H1 (cell line): ENCODE measurements at regions not wholly inside any gene's neighbourhood (a gene's known extent, or its start where the extent isn't known, plus 50 kb on each side); places are given as distances from the start of the nearest gene placed in this dataset.
"Not testable (repeated sequence)": the region's sequence is repeated elsewhere in the genome, so short reads cannot be mapped to it uniquely, and the experiment has no call there.

Experiments used
- CTCF ChIA-PET: fragments of 300-600 bp; sonication (Branson Sonifier 250); formaldehyde crosslinking; loops from one replicate; lab custom pipeline; 2021; ENCODE audit not compliant: partially characterized antibody; lab: Charles Lee
- POLR2A ChIA-PET: fragments of 300-600 bp; sonication (Branson Sonifier 250); formaldehyde crosslinking; loops from one replicate; lab custom pipeline; 2021; ENCODE audit warnings: inconsistent platforms; ENCODE audit not compliant: partially characterized antibody; lab: Charles Lee
- DNase-seq, 2 experiments: peaks; one replicate each; pipeline versions ENCODE4 v3.0.0 to v3.0.0-alpha.2; 2010 to 2022; ENCODE audit warnings: low spot score in 2 of 2, low read depth in 1 of 2, mixed read lengths in 1 of 2
- FAIRE-seq: peaks from 2 replicates; lab custom pipeline; 2011; peaks lifted over from hg19 to GRCh38; lab: Jason Lieb, UNC
- H2AFZ ChIP-seq: 2 replicates; pipeline ENCODE4 v1.8.1; 2012; ENCODE audit warnings: low read length, inconsistent platforms
- H2AK5ac ChIP-seq: 2 replicates; pipeline ENCODE4 v1.6.1; 2013; ENCODE audit warnings: low read depth, low read length
- H2BK120ac ChIP-seq: replicated peaks from 2 replicates; pipeline ENCODE3; 2013; ENCODE audit warnings: low read depth, low read length, inconsistent platforms
- H2BK12ac ChIP-seq: 2 replicates; pipeline ENCODE4 v1.6.1; 2013; ENCODE audit warnings: low read depth, low read length
- H2BK15ac ChIP-seq: 2 replicates; pipeline ENCODE4 v1.6.1; 2013; ENCODE audit warnings: low read length
- H2BK20ac ChIP-seq: 2 replicates; pipeline ENCODE4 v1.6.1; 2013; ENCODE audit warnings: low read length
- H2BK5ac ChIP-seq: 2 replicates; pipeline ENCODE4 v1.6.1; 2013; ENCODE audit warnings: low read depth, low read length
- H3K14ac ChIP-seq: 2 replicates; pipeline ENCODE4 v1.6.1; 2013; ENCODE audit warnings: inconsistent platforms; ENCODE audit not compliant: insufficient read length
- H3K18ac ChIP-seq: 2 replicates; pipeline ENCODE4 v1.6.1; 2013; ENCODE audit warnings: low read length; ENCODE audit errors: extremely low read depth
- H3K23ac ChIP-seq: 2 replicates; pipeline ENCODE4 v1.6.1; 2013; ENCODE audit warnings: inconsistent platforms; ENCODE audit not compliant: insufficient read length
- H3K23me2 ChIP-seq: 2 replicates; pipeline ENCODE4 v1.6.1; 2013; ENCODE audit warnings: low read depth, low read length
- H3K27ac ChIP-seq: 2 replicates; pipeline ENCODE4 v1.6.1; 2011; ENCODE audit warnings: low read depth, low read length, inconsistent platforms
- H3K27me3 ChIP-seq, 4 experiments: replicated peaks in 1 of 4; 1 replicate in 1 of 4; 2 replicates in 3 of 4; pipeline versions ENCODE4 v1.6.1 to v1.8.1; 2011 to 2013; ENCODE audit warnings: low read length in 3 of 4, mild to moderate bottlenecking in 3 of 4, inconsistent platforms in 2 of 4, mixed read lengths in 2 of 4, moderate library complexity in 1 of 4; ENCODE audit not compliant: control insufficient read depth in 3 of 4, insufficient read depth in 3 of 4; ENCODE audit errors: extremely low read depth in 1 of 4
- H3K36me3 ChIP-seq, 4 experiments: 2 replicates each; pipeline versions ENCODE4 v1.6.1 to v1.8.1; 2011 to 2013; ENCODE audit warnings: mild to moderate bottlenecking in 4 of 4, low read length in 3 of 4, moderate library complexity in 2 of 4, control low read depth in 1 of 4, inconsistent platforms in 1 of 4; ENCODE audit not compliant: insufficient read depth in 4 of 4, control insufficient read depth in 2 of 4
- H3K4ac ChIP-seq: replicated peaks from 2 replicates; pipeline ENCODE3; 2013; ENCODE audit warnings: low read length, low read depth, mixed read lengths, inconsistent platforms; ENCODE audit not compliant: insufficient read length
- H3K4me1 ChIP-seq, 4 experiments: replicated peaks in 1 of 4; 1 replicate in 1 of 4; 2 replicates in 3 of 4; pipeline versions ENCODE4 v1.6.1 to v1.8.1; 2011 to 2013; ENCODE audit warnings: low read length in 3 of 4, inconsistent platforms in 2 of 4, mixed read lengths in 1 of 4; ENCODE audit not compliant: insufficient read depth in 4 of 4, control insufficient read depth in 3 of 4
- H3K4me2 ChIP-seq, 2 experiments: 2 replicates each; pipeline versions ENCODE4 v1.6.1 to v1.8.1; 2011 to 2013; ENCODE audit warnings: low read depth in 2 of 2, low read length in 2 of 2, control low read depth in 1 of 2, inconsistent platforms in 1 of 2, mild to moderate bottlenecking in 1 of 2; ENCODE audit not compliant: insufficient read depth in 1 of 2
- H3K4me3 ChIP-seq, 4 experiments: fragments of 200-600, 300-600 bp in 1 of 4; sonication (generic), shearing (Covaris generic), sonication (Bioruptor Twin) in 1 of 4; 2 replicates each; pipeline versions ENCODE4 v1.5.1 to v1.8.1; 2011 to 2016; ENCODE audit warnings: low read length in 4 of 4, low read depth in 3 of 4, control low read depth in 2 of 4, inconsistent platforms in 2 of 4, mild to moderate bottlenecking in 2 of 4, mixed read lengths in 1 of 4, moderate library complexity in 1 of 4; ENCODE audit not compliant: insufficient read depth in 2 of 4; ENCODE audit errors: extremely low read depth in 1 of 4
- H3K56ac ChIP-seq: replicated peaks from 2 replicates; pipeline ENCODE3; 2013; ENCODE audit warnings: low read depth, mild to moderate bottlenecking, mixed read lengths, low read length, inconsistent platforms; ENCODE audit not compliant: insufficient read length
- H3K79me1 ChIP-seq: 2 replicates; pipeline ENCODE4 v1.6.1; 2013; ENCODE audit warnings: low read depth, low read length, control low read depth
- H3K79me2 ChIP-seq, 2 experiments: 2 replicates each; pipeline versions ENCODE4 v1.6.1 to v1.8.1; 2012 to 2013; ENCODE audit warnings: low read length in 2 of 2, mild to moderate bottlenecking in 2 of 2, inconsistent platforms in 1 of 2; ENCODE audit not compliant: insufficient read depth in 2 of 2, control insufficient read depth in 1 of 2
- H3K9ac ChIP-seq, 4 experiments: replicated peaks in 1 of 4; 1 replicate in 1 of 4; 2 replicates in 3 of 4; pipeline versions ENCODE4 v1.6.1 to v1.8.1; 2011 to 2013; ENCODE audit warnings: low read depth in 3 of 4, low read length in 3 of 4, control low read depth in 2 of 4, mild to moderate bottlenecking in 2 of 4, moderate library complexity in 2 of 4, inconsistent platforms in 1 of 4; ENCODE audit errors: extremely low read depth in 1 of 4
- H3K9me3 ChIP-seq, 2 experiments: 2 replicates each; pipeline versions ENCODE4 v1.6.1 to v1.8.1; 2012 to 2013; ENCODE audit warnings: mild to moderate bottlenecking in 2 of 2, moderate library complexity in 2 of 2, control low read depth in 1 of 2, inconsistent platforms in 1 of 2, low read depth in 1 of 2, low read length in 1 of 2, mixed read lengths in 1 of 2; ENCODE audit not compliant: insufficient read depth in 2 of 2
- H4K20me1 ChIP-seq, 2 experiments: replicated peaks in 1 of 2; 2 replicates each; pipeline versions ENCODE3 to v1.8.1; 2011 to 2013; ENCODE audit warnings: inconsistent platforms in 2 of 2, low read length in 2 of 2, mild to moderate bottlenecking in 1 of 2; ENCODE audit not compliant: insufficient read depth in 2 of 2, control insufficient read depth in 1 of 2
- H4K5ac ChIP-seq: 2 replicates; pipeline ENCODE4 v1.6.1; 2013; ENCODE audit warnings: low read length, low read depth, mixed read lengths, inconsistent platforms; ENCODE audit not compliant: insufficient read length
- H4K8ac ChIP-seq: 2 replicates; pipeline ENCODE4 v1.8.0; 2013; ENCODE audit warnings: mild to moderate bottlenecking, moderate library complexity, low read length, inconsistent platforms; ENCODE audit not compliant: insufficient read depth; ENCODE audit errors: extremely low read depth
- H4K91ac ChIP-seq: replicated peaks from 2 replicates; pipeline ENCODE3; 2013; ENCODE audit warnings: low read length, mixed read lengths, inconsistent platforms; ENCODE audit not compliant: insufficient read length

DNA sequence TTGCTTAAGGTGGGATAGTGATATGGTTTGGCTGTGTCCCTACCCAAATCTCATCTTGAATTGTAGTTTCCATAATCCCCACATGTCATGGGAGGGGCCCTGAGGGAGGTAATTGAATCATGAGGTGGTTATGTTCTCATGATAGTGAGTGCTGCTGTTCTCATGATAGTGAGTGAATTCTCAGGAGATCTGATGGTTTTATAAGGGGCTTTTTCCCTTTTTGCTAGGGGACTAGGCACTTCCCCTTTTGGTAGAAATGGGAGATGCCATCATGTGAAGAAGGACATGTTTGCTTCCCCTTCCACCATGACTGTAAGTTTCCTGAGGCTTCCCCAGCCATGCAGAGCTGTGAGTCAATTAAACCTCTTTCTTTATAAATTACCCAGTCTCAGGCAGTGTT lies 137.5 kb downstream of the DUSP10 start:
- H2AK5ac ChIP-seq, H3K23me2 ChIP-seq, H3K23ac ChIP-seq, H3K18ac ChIP-seq, H4K5ac ChIP-seq, H3K56ac ChIP-seq, H2BK12ac ChIP-seq, H3K36me3 ChIP-seq, FAIRE-seq, DNase-seq, H2BK5ac ChIP-seq, POLR2A ChIA-PET, H3K4me1 ChIP-seq, H2BK15ac ChIP-seq, H4K91ac ChIP-seq, H3K79me1 ChIP-seq, CTCF ChIA-PET, H2AFZ ChIP-seq, H3K4me2 ChIP-seq, H3K9me3 ChIP-seq, H3K27ac ChIP-seq, H2BK20ac ChIP-seq, H3K9ac ChIP-seq, H3K4ac ChIP-seq, H4K8ac ChIP-seq, H4K20me1 ChIP-seq, H3K79me2 ChIP-seq, H3K14ac ChIP-seq, H2BK120ac ChIP-seq, H3K4me3 ChIP-seq, H3K27me3 ChIP-seq: not testable (repeated sequence)
